HG03175 (cell line): ENCODE measurements at regions not wholly inside any gene's neighbourhood (a gene's known extent, or its start where the extent isn't known, plus 50 kb on each side); places are given as distances from the start of the nearest gene placed in this dataset.
"Not testable (repeated sequence)": the region's sequence is repeated elsewhere in the genome, so short reads cannot be mapped to it uniquely, and the experiment has no call there.

Experiments
- ATAC-seq: cut with Tn5 transposase; IDR thresholded peaks from one replicate; pipeline ENCODE4 v1.9.1; 2021; ENCODE audit warnings: mild to moderate bottlenecking, moderate library complexity; ENCODE audit not compliant: unreplicated experiment

DNA sequence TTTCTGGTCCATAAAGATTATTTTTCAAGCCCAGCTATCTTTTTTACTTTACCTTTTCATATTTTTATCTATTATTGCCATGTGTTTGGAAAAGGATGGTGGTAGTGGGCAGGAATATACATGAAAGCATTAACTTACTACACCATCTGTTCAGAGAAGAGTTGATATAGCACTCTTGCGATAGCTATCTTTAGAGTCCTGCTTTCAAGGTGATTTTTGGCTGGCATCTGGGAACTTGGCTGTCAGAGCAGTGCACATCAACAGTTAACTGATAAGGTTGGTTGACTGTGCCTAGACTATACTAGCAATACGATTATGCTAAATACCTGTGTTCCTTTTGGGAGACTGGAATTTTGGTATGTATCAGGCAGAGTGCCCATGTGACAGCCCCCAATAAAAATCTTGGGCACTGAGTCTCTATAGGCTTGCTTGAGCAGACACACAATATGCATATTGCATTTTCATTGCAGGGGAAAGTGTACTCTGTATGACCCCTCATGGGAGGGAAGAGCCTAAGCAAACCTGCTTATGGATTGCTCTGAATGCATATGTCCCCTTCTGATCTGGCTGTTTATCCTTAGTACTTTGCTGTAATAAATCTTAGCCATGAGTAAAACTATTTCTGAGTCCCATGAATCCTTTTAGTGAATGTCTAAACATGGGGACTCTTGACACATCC lies 227.6 kb upstream of the C9orf72 start:
- no peak for ATAC-seq

DNA sequence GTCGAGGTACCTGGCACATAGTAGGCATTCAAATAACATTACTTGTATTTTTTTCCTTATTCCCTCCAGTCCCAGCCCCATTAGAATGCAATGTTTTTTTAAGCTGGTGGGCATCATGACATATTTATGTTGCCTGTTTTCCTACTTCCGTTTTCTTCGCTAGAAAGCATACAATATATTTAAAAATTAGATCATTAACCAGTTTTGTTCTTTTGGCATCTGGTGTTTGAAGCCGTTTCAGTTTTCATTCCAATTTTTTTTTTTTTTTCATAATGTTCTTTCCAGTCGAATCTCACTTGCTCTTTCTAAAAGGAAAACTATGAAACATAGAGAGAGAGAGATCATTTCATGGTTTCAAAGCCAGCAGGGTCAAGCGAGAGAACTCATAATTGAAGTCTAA lies 228.3 kb upstream of the C9orf72 start:
- no peak for ATAC-seq

DNA sequence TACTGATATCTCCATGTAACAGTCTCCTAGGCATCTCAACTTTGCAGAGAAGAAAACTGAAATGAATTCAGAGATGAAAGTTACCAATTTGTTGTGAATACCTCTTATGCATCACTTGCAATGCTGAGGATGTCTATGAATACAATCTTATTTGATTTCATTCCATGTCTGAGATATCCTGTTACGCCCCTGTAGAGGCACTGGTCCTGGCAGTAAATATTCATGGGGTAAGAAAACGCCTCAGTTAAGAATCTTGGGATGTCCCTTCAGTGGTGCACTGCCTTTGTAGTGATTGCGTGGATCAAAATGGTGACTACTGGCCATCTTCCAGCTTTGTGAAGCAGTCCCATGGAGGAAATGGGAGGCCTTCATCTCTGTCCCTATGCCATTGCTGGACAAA lies 229.1 kb upstream of the C9orf72 start:
- ATAC-seq: no peak

DNA sequence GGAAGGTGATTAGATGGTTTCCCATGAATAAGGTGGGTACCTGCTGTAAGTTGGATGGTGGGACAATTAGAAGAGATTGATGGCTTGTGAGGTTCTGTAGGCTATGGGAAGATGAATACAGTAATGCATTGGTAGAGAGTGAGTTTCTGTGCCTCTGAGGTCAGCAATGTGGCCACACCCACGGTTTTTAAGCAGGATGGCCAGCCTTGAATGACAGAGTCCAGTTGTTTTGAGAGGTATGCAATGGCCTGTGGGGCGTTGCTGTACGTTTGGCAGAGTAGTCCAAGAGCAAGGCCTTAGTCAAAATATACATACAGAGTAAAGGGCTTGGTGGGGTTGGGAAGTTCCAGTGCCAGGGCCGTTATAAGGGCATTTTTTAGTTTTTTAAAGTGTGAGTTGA lies 235.6 kb upstream of the C9orf72 start:
- ATAC-seq: no peak

DNA sequence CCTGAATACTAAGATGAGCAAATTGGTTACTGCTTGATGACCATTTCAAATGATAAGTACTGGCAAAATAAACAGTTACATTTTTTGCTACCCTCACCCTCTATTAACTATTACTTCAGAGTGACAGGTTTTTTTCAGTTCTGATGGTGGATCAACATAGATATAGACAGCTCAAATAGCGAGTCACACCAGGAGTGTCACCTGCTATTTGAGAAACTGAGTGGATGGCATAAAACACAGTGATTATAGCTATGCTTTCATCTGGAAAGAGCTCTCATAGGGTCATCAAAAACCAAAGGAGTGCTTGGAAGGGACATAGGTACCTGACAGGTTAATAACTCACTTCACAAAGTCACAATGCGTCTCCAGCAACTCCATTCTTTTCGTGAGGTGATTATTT lies 244.5 kb upstream of the C9orf72 start:
- ATAC-seq: no peak

DNA sequence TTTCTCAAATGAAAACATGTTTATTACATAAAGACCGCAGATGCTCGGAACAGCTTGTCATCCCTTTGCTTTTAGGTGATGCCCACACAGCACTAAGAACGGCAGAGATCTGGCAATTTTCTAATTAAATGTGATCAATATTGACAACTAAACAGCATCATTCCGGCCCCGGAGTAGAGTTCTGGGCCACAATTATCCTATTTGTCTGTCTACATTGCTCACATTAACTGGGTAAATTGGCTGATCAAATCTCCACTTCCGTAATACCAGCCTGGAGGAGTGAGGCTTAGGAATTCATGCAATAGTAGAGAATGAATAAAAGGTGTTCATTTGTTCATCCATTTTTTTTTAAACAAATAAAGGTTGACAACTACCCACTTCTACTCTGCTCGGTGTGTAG lies 245.1 kb upstream of the C9orf72 start:
- no peak for ATAC-seq

DNA sequence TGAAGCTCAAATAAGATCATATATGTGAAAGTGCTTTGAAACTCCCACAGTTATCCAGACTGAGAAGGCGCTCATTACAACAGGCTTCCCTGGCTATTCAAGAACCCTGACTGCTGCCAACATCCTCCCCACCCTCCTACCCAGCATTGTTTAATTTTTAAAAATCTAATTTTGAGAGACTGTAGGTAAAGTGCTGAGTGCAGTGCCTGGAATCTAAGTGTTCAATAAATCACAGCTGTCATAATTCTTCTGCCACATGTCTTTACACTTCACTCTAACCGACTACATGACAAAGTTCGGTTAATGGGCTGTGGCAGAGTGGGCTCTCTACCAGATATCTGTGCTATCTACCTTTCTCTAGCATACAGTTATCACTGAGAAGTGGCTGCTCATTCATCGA lies 255.6 kb upstream of the C9orf72 start:
- no peak for ATAC-seq

DNA sequence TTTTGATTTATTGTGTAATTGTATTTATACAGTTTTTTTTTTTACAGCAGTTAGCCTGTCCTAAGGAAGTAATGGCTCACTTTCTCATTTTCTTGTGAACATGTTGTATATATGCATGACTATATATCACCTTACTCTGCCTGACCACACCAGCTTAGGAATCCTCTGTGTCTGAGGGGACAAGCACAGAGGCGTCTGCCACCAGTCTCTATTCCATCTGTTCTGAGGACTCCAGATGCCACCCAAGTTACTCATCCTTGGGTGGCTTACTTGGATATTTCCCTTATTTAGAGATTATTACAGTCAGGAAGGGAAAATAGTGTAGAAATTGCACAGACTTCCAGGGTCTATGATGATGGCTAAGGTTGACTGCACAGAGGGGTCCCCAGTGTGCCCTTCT lies 256.3 kb upstream of the C9orf72 start:
- ATAC-seq: no peak

- not testable (repeated sequence) for ATAC-seq
Observed at GRCh38 chr9:27832108-27832507, 258.8 kb upstream of the C9orf72 start.

DNA sequence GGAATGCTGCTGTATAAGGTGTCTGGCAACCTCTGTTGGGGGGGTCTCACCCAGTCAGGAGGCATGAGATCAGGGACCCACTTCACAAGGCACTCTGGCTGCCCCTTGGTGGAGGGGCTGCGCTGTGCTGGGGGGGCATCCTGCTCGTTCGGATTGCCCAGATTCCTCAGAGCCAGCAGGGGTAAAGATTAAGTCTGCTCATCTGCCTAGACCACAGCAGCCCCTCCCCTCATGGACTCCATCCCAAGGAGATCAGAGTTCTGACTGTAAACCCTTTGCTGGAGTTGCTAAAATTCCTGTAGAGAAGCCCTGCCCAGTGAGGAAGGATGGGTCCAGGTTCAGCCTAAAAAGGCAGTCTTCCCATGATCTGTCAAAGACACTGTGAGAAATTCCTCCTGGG lies 262.0 kb upstream of the C9orf72 start:
- ATAC-seq: no peak

DNA sequence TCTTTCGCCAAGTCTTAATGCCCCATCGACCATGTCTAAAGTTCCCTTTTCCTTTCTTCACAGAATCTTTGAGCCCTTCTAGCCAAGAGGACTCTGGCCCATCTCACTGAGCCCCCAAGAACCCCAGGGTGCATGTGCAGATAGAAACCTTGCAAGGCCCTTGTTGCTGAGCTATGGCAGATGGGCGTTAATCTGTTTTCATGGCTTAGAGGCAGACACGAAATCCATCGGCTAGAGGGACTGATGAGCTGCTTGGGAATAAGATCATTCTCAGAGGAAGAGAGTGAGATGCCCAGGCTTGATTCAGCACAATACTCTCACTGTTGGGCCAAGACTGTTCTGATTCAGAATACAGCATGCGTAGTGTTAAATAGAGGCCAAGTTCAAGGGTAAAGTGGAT lies 262.5 kb upstream of the C9orf72 start:
- no peak for ATAC-seq

DNA sequence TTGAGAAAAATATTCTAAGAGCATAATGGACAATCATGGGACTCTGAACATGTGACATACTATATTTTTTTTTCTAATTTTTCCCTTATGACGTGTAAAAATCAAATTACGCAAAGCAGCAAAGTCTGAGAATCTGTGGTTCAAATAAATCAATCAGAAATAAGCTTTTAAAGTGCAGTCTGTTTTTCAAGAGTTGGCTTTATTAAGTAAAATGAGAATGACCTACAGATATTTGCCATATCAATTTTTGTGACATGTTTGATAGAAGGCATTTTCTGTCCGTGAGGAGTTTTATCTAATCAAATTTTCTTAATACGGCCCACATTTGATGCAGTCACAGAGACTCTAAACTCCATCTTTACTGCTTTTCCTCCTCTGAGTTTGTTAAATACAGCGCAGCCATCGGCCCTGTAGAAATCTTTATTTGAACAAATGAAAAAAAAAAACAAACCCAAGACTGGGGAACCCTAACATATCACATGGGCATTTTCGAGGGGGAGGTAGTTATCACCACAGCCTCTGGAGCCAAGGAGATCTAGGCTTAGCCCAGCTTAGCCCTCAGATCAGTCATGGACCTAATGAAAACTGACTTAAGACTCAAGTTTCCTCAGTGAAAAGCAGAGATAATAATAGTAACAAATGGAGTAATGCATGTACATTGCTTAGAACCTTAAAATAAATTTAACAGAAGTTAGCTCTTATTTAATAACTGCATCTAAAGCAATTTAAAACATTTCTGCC lies 263.6 kb upstream of the C9orf72 start:
- no peak for ATAC-seq

DNA sequence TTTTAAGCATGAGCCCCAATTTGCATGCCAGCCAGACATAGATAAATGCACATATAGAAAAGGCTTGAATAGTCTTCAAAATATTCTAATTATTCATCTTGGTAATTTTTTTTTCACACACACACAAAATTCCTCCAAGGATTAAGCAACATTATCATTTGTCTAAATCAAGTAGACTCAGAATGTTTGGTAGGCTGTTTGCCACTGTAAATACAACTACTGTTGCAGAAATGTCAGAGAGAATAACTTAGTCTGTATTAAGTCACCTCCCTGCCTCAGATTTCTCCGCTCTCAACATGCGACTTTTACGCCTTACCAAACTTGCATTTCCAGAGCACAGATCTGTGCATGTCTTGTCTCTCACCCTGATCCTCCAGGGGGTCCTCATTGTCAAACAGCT lies 265.6 kb upstream of the C9orf72 start:
- no peak for ATAC-seq

DNA sequence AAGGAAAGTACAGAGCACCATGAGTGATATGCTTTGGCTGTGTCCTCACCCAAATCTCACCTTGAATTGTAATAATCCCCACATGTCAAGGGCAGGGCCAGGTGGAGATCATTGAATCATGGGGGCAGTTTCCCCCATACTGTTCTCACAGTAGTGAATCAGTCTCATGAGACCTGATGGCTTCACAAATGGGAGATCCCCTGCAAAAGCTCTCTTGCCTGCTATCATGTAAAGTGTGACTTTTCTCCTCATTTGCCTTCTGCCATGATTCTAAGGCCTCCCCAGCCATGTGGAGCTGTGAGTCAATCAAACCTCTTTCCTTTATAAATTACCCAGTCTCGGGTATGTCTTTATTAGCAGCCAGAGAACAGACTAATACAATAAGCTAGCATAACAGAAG lies 266.5 kb upstream of the C9orf72 start:
- not testable (repeated sequence) for ATAC-seq

DNA sequence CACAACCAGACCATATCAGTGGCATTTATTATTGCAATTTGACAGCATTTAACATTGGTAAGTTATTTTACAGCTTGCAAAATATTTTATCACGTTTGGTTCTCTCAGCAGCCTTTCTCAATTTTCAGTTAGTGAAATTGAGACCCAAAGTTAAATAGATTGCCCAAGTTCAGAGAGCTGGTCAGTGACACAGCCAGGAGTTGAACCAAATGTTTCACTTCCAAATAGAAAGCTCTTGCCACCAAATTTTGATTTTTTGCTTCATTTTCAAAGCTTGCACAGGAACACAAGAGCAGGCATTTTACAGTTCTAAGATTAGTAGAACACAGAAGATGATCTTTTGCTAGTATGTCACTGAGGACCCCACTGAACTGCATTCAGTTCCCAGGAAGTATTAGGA lies 271.5 kb upstream of the C9orf72 start:
- no peak for ATAC-seq

DNA sequence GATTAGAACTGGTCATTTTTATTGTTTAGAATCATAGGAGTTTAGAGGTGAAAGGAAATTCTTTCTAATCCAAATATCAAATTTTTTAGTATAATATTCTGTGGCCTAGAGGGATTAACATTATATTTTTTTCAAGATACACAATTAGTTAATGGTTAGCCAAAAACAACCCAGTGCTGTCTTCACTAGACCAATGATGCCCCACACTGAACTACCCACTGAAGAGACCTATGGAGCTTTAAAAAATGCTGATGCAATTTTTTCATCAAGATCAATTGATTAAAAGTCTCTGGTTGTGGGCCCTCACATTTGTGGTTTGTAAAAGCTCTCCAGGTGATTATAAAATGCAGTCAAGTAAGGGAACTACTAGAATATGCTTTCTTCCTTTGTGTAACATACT lies 274.1 kb upstream of the C9orf72 start:
- no peak for ATAC-seq

DNA sequence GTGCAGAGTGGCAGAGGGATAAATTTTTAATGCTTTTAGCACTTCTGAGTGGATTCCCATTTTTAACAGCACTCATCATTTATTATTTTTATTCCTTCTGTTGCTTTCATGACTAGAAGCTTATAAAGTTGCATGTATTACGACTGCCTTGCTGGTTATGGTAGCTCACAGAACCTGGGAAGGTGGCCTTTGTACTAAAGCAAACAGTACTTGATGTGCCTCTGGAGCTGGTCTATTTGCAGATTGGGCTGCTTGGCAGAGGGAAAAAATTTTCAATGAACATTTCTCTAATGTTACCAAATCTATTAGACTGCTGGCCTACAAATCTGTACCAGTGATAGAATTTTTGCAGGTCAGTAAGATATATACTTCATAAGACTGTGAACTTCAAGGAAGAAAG lies 274.5 kb upstream of the C9orf72 start:
- no peak for ATAC-seq

DNA sequence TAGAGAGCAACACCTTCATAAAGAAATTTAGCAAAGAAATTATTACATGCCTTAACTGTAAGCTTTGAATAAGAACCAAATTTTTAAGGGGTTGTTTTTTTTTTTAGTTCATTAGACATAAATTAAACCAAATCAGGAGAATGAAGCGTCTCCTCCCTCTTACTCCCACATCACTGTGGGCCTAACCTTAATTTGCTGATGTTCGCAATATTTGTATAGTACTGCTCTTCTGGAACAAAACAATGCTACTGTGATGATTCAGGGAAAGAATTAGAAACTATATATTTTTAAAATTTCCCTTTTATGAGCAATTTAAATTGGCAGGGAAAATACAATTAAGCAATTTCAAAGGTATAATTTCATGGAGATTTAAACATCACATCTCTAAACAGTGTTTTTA lies 275.0 kb upstream of the C9orf72 start:
- ATAC-seq: no peak

GRCh38 chr9:27851858-27852257 lies 278.6 kb upstream of the C9orf72 start:
- ATAC-seq: no peak

- no peak for ATAC-seq
Observed at GRCh38 chr9:27853529-27853928, 280.2 kb upstream of the C9orf72 start.

- ATAC-seq: no peak
Observed at GRCh38 chr9:27856054-27856453, 282.8 kb upstream of the C9orf72 start.

DNA sequence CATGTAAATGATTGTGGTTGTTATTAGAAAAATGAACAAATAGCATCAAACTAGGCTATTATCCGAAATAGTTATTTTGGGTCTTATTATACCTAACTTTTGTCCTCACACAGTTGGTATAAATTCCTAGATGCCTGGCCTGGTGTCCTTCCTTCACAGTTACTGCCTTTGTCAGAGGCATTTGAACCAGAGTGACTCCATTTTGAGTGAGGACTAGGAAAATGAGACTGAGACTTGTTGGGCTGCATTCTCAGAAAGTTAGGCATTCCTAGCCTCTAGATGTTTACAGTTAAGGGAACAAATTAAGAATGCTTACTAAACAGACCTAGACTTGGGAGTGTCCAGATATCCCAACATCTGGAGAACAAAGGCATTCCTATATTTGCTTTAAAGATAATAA lies 283.5 kb upstream of the C9orf72 start:
- ATAC-seq: no peak

DNA sequence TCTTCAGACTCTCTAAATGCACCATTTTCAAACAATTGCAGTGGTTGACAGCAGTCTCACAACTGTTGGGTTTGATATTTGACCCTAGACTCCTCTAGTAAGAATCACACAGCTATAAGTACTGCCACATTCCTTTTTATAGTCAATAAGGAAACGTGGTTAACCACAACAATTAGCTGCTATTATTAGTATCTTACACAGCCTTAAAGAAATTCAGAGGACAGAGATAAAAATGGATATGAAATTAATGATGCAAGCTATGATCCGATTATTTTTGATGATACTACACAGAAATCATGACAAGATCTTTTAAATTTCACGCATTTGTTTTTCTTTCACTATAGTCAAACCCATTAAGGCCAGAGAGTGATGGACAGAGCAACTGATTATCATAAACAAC lies 288.6 kb upstream of the C9orf72 start:
- no peak for ATAC-seq
